ENCODE measurements at regions not wholly inside any gene's neighbourhood (a gene's known extent, or its start where the extent isn't known, plus 50 kb on each side); places are given as distances from the start of the nearest gene placed in this dataset.
A peak's percentile ranks its signal among the peaks of the same experiment; 100 is the strongest.
"Not testable (repeated sequence)": the region's sequence is repeated elsewhere in the genome, so short reads cannot be mapped to it uniquely, and the experiment has no call there.

DNA sequence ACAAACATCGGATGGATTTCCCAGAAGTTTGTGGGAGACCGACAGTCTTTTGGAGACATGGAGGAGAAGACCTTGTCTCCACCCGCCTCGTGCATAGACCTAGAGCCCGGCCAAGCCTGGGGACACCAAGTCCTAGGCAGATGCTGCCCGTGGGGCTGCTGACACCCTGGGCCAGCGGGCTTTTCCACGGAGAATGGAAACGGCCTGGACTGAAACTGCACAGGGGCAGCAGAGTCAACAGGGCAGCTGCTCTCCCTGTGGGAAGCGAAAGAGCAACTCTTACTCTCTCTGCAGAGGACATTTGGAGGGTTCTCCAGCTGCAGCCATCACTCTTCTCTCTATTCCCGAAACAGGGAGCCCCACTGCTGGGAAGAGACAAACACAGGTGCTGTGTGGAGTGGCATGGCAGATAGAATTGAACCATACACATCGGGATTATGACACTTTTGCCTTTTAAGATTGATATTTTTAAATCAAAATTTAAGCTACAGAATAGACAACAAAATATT lies 401.2 kb downstream of the THBS2 start:
- Mint-ChIP-seq H3K36me3 (ENCODE audit: low read depth) (peaks cover 3% of the 10 kb centered on the region), H3K27me3 (peaks cover 5% of the 10 kb centered on the region), H3K4me3 (no peak overlapping the region), H3K27ac (peak overlapping the region; percentile 3), H3K4me1 (peaks cover 4% of the 10 kb centered on the region)
- DNase-seq (no peak), ATAC-seq (no peak)
- no peaks in the 10 kb centered on the region for H3K9me3 ChIP-seq (ENCODE audit: control insufficient read depth, low read length, poor library complexity, severe bottlenecking)

DNA sequence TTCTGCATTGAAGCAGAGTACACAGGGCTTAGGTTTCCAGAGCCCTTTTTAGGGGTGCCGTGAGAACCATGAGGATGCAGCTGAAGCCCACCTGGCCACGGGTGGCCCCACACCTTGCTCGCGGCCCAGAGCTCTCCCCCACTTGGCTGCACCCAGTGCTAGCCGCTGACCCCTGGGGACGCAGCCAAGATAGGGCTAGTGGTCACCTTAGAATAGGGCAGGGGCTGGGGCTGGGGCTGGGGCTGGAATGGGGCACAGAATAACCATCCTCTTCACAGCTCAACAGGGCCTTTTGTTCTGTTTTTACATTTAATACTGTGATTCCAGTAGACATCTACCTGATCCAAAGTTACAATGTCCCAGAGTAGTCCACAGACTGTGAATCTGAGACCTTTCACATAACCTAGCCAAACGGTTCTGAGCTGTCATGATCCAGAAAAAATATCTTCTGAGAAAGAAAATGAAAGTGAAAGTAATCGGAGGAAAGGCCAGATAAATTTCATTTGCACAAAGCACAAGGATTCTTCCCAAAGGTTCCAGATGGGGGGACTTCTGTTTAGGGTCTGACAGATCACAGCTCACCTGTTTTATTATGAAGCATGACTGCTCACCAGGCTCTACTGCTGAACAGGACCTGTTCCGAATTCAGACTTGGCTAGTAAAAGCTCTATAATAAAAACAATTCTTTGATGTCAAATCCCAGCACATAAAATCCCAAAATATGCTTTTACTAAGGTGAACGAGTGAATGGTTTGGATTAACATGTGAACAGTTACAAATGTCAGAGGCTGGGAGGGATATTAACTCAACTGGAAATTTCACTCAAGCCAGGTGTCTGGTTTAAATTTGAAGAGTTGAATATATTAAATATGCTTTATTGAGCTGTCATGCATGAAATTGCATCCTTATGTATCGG lies 401.9 kb downstream of the THBS2 start:
- Mint-ChIP-seq H3K27ac (peak overlapping the region; percentile 3), H3K27me3 (no peaks in the 10 kb centered on the region), H3K36me3 (ENCODE audit: low read depth) (peaks cover 3% of the 10 kb centered on the region), H3K4me1 (peaks cover 4% of the 10 kb centered on the region), H3K4me3 (peak overlapping the region; percentile 52)
- ATAC-seq = no peak
- no peaks in the 10 kb centered on the region for H3K9me3 ChIP-seq (ENCODE audit: control insufficient read depth, low read length, poor library complexity, severe bottlenecking)
- DNase-seq = no peak

DNA sequence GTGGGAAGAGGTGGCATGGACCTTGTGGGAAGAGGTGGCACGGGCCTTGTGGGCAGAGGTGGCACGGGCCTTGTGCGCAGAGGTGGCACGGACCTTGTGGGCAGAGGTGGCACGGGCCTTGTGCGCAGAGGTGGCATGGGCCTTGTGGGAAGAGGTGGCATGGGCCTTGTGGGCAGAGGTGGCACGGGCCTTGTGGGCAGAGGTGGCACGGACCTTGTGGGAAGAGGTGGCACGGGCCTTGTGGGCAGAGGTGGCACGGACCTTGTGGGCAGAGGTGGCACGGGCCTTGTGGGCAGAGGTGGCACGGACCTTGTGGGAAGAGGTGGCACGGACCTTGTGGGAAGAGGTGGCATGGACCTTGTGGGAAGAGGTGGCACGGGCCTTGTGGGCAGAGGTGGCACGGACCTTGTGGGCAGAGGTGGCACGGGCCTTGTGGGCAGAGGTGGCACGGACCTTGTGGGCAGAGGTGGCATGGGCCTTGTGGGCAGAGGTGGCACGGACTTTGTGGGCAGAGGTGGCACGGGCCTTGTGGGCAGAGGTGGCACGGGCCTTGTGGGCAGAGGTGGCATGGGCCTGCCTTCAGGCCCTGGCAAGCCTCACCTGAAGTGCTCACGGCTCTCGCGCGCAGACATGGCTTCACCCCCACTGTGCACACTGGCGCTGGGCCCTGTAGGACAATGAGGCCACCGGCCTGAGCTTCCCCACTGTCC lies 403.5 kb downstream of the THBS2 start:
- DNase-seq, H3K4me3 Mint-ChIP-seq, ATAC-seq: not testable (repeated sequence)

DNA sequence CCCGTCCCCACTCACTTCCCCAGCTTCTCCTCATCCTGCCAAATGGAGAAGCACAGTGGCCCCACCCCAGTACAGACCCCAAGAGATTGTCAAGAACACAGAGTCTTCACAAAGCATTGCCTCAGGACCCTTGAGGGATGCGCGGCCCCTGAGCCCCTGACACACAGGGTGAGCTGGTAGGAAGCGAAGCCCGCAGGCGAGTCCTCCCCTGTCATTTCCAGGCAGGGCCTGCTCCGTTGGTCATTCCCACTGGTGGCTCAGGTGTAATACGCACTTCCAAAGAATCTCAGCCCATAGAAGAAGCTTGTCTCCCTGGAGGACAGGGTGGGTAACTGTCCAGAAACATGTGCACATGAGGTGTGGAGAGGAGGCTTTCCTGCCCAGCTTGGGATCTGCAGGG lies 404.2 kb downstream of the THBS2 start:
- Mint-ChIP-seq H3K36me3 (ENCODE audit: low read depth) (peaks cover 3% of the 10 kb centered on the region), H3K4me1 (peaks cover 4% of the 10 kb centered on the region), H3K27me3 (no peaks in the 10 kb centered on the region), H3K27ac (no peak overlapping the region), H3K4me3 (peak overlapping the region; percentile 57)
- no peak for DNase-seq
- H3K9me3 ChIP-seq (ENCODE audit: control insufficient read depth, low read length, poor library complexity, severe bottlenecking) = no peaks in the 10 kb centered on the region
- no peak for ATAC-seq

More for the DNA sequence above, 403.5 kb downstream of the THBS2 start:
- not testable (repeated sequence) for H3K9me3 ChIP-seq (ENCODE audit: control insufficient read depth, low read length, poor library complexity, severe bottlenecking); H3K4me1 Mint-ChIP-seq; H3K27ac Mint-ChIP-seq; H3K27me3 Mint-ChIP-seq; H3K36me3 Mint-ChIP-seq (ENCODE audit: low read depth)

DNA sequence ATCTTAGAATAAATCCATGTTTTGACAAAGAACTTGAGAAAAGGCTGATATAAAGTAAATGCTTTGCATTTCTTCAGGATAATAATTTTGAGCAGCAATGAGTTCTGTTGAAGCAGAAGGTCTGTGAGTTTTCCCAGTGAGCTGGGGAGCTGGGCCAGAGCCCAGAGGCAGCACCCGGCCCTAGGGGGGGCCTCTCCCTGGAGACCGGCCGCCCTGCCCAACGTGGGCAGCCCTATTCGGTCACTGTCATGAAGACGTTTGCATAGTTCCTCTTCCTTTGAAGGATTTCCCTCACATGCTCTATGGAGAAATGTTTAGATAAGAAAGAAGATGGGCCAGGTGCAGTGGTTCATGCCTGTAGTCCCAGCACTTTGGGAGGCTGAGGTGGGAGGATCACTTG lies 404.8 kb downstream of the THBS2 start:
- no peak overlapping the region for H3K27ac Mint-ChIP-seq
- no peaks in the 10 kb centered on the region for H3K27me3 Mint-ChIP-seq
- peaks cover 3% of the 10 kb centered on the region for H3K36me3 Mint-ChIP-seq (ENCODE audit: low read depth)
- no peak for ATAC-seq
- no peaks in the 10 kb centered on the region for H3K9me3 ChIP-seq (ENCODE audit: control insufficient read depth, low read length, poor library complexity, severe bottlenecking)
- H3K4me1 Mint-ChIP-seq = peaks cover 4% of the 10 kb centered on the region
- DNase-seq = no peak
- H3K4me3 Mint-ChIP-seq = no peak overlapping the region

DNA sequence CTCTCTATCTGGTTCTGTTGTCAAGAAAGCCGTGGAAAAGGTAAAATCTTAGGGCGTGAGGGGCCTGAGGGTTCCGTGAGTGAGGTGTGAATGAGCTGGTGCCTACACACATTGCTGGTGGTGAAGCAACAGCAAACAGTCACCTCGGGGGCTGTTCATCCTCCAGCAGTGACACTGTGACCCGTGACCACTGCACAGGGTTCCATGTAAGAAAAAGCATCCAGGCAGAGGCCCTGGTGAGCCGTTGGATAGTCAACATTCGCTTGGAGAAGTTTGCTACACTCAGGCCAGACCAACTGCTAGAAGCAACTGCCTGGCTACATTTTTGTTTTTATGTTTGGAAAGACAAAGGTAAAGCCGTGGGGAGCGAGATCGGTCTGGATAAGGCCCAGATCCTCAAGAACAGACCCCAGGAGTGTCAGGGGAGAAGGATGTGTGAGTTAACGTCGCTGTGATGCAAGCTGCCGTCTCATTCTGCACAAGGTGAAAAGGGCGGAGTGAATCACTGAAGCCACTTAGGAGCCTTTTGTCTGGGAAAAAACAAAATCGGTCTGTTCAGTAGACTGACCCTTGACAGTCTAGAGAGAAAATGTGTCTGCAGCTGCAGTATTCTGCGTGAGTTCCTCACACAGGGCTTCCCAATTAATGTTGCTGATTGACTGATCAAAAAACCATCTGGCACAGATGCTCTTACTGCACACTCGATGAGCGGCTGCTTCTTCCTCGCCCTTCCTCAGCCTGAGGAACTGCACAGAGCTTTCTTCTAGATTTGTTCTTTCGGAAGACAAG lies 404.0 kb downstream of the SMOC2 start:
- Mint-ChIP-seq H3K27me3 (no peaks in the 10 kb centered on the region), H3K36me3 (ENCODE audit: low read depth) (no peaks in the 10 kb centered on the region), H3K4me1 (peaks cover 2% of the 10 kb centered on the region), H3K4me3 (no peak overlapping the region), H3K27ac (no peak overlapping the region)
- ATAC-seq (no peak), DNase-seq (no peak)
- no peaks in the 10 kb centered on the region for H3K9me3 ChIP-seq (ENCODE audit: control insufficient read depth, low read length, poor library complexity, severe bottlenecking)

DNA sequence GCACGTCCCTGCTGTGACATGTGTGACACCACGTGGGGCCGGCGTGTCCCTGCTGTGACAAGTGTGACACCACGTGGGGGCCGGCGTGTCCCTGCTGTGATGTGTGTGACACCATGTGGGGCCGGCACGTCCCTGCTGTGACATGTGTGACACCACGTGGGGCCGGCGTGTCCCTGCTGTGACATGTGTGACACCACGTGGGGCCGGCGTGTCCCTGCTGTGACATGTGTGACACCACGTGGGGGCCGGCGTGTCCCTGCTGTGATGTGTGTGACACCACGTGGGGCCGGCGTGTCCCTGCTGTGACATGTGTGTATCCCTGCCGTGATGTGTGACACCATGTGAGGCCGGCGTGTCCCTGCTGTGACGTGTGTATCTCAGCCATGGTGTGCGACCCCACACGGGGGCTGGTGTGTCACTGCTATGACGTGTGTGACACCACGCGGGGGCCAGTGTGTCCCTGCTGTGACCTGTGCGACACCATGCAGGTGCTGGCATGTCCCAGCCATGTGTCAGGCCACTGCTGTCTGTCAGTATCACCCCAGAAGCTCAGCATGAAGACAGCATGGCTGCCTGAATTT lies 401.7 kb downstream of the SMOC2 start:
- ATAC-seq; H3K4me1 Mint-ChIP-seq; DNase-seq; H3K9me3 ChIP-seq (ENCODE audit: control insufficient read depth, low read length, poor library complexity, severe bottlenecking); H3K4me3 Mint-ChIP-seq; H3K36me3 Mint-ChIP-seq (ENCODE audit: low read depth); H3K27me3 Mint-ChIP-seq; H3K27ac Mint-ChIP-seq: not testable (repeated sequence)

DNA sequence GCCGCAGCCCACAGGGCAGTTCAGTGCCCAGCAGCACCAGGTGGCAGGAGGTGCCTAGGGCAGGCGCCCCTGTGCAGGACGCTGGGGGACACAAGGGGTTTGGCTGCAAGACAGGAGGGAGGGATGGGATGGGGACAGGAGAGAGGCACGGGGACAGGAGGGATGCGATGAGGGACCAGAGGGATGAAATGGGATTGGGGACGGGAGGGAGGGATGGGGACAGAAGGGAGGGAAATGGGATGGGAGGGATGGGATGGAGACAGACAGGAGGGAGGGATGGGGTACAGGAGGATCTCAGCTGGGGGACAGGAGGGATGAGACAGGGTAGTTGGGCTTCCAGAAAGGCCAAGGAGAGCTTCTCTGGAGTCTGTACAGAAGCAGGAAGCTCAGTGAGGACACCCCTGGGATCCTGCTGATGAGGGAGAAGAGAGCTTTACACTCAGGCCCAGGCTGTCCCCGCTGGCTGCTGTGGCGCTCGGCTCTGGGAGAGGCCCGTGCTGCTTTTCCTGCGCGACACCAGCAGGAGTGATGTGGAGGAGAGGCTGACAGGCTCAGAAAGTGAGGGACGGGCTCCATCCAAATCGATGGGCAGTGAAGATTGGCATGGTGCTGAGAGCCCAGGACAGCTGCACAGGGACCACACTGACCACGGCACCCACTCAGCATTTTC lies 400.8 kb downstream of the SMOC2 start:
- H3K36me3 Mint-ChIP-seq (ENCODE audit: low read depth) = no peaks in the 10 kb centered on the region
- H3K4me3 Mint-ChIP-seq = no peak overlapping the region
- H3K9me3 ChIP-seq (ENCODE audit: control insufficient read depth, low read length, poor library complexity, severe bottlenecking) = no peaks in the 10 kb centered on the region
- peaks cover 4% of the 10 kb centered on the region for H3K27me3 Mint-ChIP-seq
- DNase-seq (no peak), ATAC-seq (no peak)
- peaks cover 3% of the 10 kb centered on the region for H3K4me1 Mint-ChIP-seq
- H3K27ac Mint-ChIP-seq = no peak overlapping the region

DNA sequence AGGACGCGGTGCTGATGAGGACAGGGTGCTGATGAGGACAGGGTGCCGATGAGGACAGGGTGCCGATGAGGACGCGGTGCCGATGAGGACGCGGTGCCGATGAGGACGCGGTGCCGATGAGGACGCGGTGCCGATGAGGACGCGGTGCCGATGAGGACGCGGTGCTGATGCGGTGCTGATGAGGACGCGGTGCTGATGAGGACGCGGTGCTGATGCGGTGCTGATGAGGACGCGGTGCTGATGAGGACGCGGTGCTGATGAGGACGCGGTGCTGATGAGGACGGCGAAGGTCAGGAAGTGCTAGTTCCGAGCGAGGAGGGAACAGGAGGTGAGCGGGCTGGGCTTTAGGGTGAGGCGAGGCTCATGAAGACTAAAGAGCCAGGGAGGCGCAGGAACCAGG lies 399.9 kb downstream of the SMOC2 start:
- H3K9me3 ChIP-seq (ENCODE audit: control insufficient read depth, low read length, poor library complexity, severe bottlenecking); H3K4me1 Mint-ChIP-seq; H3K4me3 Mint-ChIP-seq; H3K27ac Mint-ChIP-seq; ATAC-seq; H3K36me3 Mint-ChIP-seq (ENCODE audit: low read depth): not testable (repeated sequence)
- peak in 1 of 3 donors; percentile 40 for DNase-seq
- H3K27me3 Mint-ChIP-seq = peaks cover 12% of the 10 kb centered on the region

DNA sequence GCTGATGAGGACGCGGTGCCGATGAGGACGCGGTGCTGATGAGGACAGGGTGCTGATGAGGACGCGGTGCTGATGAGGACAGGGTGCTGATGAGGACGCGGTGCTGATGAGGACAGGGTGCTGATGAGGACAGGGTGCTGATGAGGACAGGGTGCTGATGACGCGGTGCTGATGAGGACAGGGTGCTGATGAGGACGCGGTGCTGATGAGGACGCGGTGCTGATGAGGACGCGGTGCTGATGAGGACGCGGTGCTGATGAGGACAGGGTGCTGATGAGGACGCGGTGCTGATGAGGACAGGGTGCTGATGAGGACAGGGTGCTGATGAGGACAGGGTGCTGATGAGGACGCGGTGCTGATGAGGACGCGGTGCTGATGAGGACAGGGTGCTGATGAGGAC lies 399.3 kb downstream of the SMOC2 start:
- ATAC-seq; H3K27ac Mint-ChIP-seq; H3K36me3 Mint-ChIP-seq (ENCODE audit: low read depth); H3K4me1 Mint-ChIP-seq; H3K4me3 Mint-ChIP-seq; H3K9me3 ChIP-seq (ENCODE audit: control insufficient read depth, low read length, poor library complexity, severe bottlenecking); DNase-seq: not testable (repeated sequence)
- H3K27me3 Mint-ChIP-seq = peaks cover 18% of the 10 kb centered on the region

DNA sequence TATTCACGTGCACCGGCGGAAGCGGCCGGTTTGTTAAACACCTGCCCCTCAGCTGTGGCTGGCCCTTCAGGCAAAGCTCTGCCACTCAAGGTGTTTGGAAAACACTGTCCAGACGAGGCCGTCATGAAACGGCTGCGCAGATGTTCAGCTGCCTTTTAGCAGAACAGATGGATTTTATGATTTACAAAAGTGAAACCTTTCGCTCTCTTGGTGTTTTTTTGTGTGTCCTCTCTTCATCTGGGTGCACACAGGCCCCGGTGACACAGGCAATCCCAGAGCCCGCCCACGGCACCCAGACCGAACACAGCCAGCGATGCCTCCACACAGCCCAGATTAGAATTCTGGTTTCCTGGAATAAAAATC lies 397.0 kb downstream of the SMOC2 start:
- ATAC-seq (no peak), DNase-seq (no peak)
- peaks cover 3% of the 10 kb centered on the region for H3K4me1 Mint-ChIP-seq
- H3K9me3 ChIP-seq (ENCODE audit: control insufficient read depth, low read length, poor library complexity, severe bottlenecking) = no peaks in the 10 kb centered on the region
- no peak overlapping the region for H3K4me3 Mint-ChIP-seq
- peaks cover 26% of the 10 kb centered on the region for H3K27me3 Mint-ChIP-seq
- H3K27ac Mint-ChIP-seq = no peak overlapping the region
- H3K36me3 Mint-ChIP-seq (ENCODE audit: low read depth) = peaks cover 4% of the 10 kb centered on the region

DNA sequence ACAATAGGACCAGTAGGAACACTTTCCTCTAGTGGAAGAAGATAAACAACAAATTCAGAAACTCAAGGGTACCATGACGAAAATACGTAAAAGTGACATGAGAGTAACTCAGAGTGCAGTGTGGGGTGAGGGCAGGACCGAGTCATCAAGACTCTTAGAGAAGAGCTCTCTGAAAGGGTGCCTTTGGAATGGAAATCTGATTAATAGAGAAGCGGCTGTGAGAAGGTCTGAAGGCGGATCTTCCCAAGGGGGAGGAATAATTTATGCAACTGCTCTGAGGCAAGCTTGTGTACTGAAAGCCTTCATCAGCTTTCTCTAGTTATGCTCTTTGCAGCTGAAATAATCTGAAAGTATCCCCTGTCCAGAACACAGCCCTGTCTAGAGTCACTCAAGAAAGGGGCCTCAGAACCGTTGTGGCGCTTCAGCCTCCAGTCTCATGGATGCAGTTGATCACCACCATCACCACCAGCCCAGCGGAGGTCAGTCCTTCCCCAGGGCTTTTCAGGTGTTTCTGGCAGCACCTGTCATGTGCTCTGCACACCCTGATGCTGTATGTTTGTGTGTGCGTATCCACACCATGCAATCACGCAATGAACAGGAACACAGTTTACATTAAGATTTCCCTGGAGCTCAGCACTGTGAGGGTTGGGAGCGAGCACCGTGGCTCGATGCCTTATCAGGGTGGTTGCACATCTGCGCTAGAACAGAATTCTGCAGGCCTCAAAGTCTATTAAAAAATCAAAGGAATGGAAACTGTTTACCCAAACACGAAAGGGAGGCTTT lies 396.5 kb downstream of the SMOC2 start:
- Mint-ChIP-seq H3K27ac (no peak overlapping the region), H3K27me3 (peaks cover 29% of the 10 kb centered on the region), H3K4me1 (peaks cover 3% of the 10 kb centered on the region), H3K36me3 (ENCODE audit: low read depth) (peaks cover 4% of the 10 kb centered on the region), H3K4me3 (no peak overlapping the region)
- ATAC-seq (no peak), DNase-seq (no peak)
- no peaks in the 10 kb centered on the region for H3K9me3 ChIP-seq (ENCODE audit: control insufficient read depth, low read length, poor library complexity, severe bottlenecking)

All from T-helper 17 cell (primary cell).